H9 (cell line): ENCODE measurements at regions not wholly inside any gene's neighbourhood (a gene's known extent, or its start where the extent isn't known, plus 50 kb on each side); places are given as distances from the start of the nearest gene placed in this dataset.

Source experiments
- DNase-seq: peaks from one replicate; pipeline ENCODE4 v3.0.0-alpha.2; 2017
- H2AFZ ChIP-seq: one replicate; pipeline ENCODE4 v1.6.1; 2013; ENCODE audit warnings: mild to moderate bottlenecking, low read length, control low read depth, moderate library complexity
- H2AK5ac ChIP-seq: 2 replicates; pipeline ENCODE4 v1.6.1; 2013; ENCODE audit warnings: low read length, control low read depth, mixed read lengths; ENCODE audit not compliant: insufficient read length
- H2BK120ac ChIP-seq: one replicate; pipeline ENCODE4 v1.6.1; 2013; ENCODE audit warnings: low read depth, mild to moderate bottlenecking, low read length, control low read depth, inconsistent platforms; ENCODE audit not compliant: poor library complexity, severe bottlenecking
- H2BK12ac ChIP-seq: 2 replicates; pipeline ENCODE4 v1.6.1; 2013; ENCODE audit warnings: low read length, control low read depth, mixed read lengths, low read depth; ENCODE audit not compliant: insufficient read length
- H2BK15ac ChIP-seq: 2 replicates; pipeline ENCODE4 v1.6.1; 2013; ENCODE audit warnings: low read depth, low read length, control low read depth
- H2BK20ac ChIP-seq: one replicate; pipeline ENCODE4 v1.6.1; 2013; ENCODE audit warnings: low read depth, mild to moderate bottlenecking, low read length, control low read depth, inconsistent platforms; ENCODE audit not compliant: poor library complexity, severe bottlenecking
- H2BK5ac ChIP-seq: 2 replicates; pipeline ENCODE4 v1.6.1; 2013; ENCODE audit warnings: low read length, control low read depth, mixed read lengths; ENCODE audit not compliant: insufficient read length
- H3K14ac ChIP-seq: 2 replicates; pipeline ENCODE4 v1.6.1; 2013; ENCODE audit warnings: low read length, control low read depth; ENCODE audit not compliant: insufficient read depth
- H3K18ac ChIP-seq: 2 replicates; pipeline ENCODE4 v1.6.1; 2013; ENCODE audit warnings: low read depth, mild to moderate bottlenecking, mixed read lengths, low read length, control low read depth; ENCODE audit not compliant: insufficient read length
- H3K23ac ChIP-seq: 2 replicates; pipeline ENCODE4 v1.6.1; 2013; ENCODE audit warnings: low read length, control low read depth, mixed read lengths, low read depth; ENCODE audit not compliant: insufficient read length
- H3K23me2 ChIP-seq: 2 replicates; pipeline ENCODE4 v1.6.1; 2013; ENCODE audit warnings: low read depth, mild to moderate bottlenecking, mixed read lengths, low read length, control low read depth; ENCODE audit not compliant: insufficient read length, poor library complexity, severe bottlenecking
- H3K27ac ChIP-seq: 2 replicates; pipeline ENCODE4 v1.5.1; 2013; ENCODE audit warnings: low read length, control low read depth, mixed read lengths, low read depth; ENCODE audit not compliant: insufficient read length
- H3K27me3 ChIP-seq: 2 replicates; pipeline ENCODE4 v1.6.1; 2013; ENCODE audit warnings: low read length, control low read depth, inconsistent platforms; ENCODE audit not compliant: insufficient read depth
- H3K4ac ChIP-seq: 2 replicates; pipeline ENCODE4 v1.6.1; 2013; ENCODE audit warnings: low read depth, mild to moderate bottlenecking, control low read depth, inconsistent platforms, low read length, moderate library complexity
- H3K4me1 ChIP-seq: 2 replicates; pipeline ENCODE4 v1.6.1; 2013; ENCODE audit warnings: low read length, control low read depth, inconsistent platforms; ENCODE audit not compliant: insufficient read depth
- H3K4me2 ChIP-seq: 2 replicates; pipeline ENCODE4 v1.6.1; 2013; ENCODE audit warnings: low read length, control low read depth, mixed read lengths; ENCODE audit not compliant: insufficient read length, insufficient read depth
- H3K56ac ChIP-seq: 2 replicates; pipeline ENCODE4 v1.6.1; 2013; ENCODE audit warnings: low read depth, mild to moderate bottlenecking, mixed read lengths, low read length, control low read depth; ENCODE audit not compliant: insufficient read length
- H3K79me1 ChIP-seq: 2 replicates; pipeline ENCODE4 v1.6.1; 2013; ENCODE audit warnings: low read depth, mild to moderate bottlenecking, moderate library complexity, low read length, control low read depth, inconsistent platforms; ENCODE audit not compliant: insufficient read depth, poor library complexity, severe bottlenecking
- H3K79me2 ChIP-seq: 2 replicates; pipeline ENCODE4 v1.6.1; 2013; ENCODE audit warnings: low read length, control low read depth, inconsistent platforms; ENCODE audit not compliant: insufficient read depth
- H3K9ac ChIP-seq: 2 replicates; pipeline ENCODE4 v1.6.1; 2013; ENCODE audit warnings: low read length, control low read depth, mixed read lengths; ENCODE audit not compliant: insufficient read length; ENCODE audit errors: extremely low read depth
- H3K9me3 ChIP-seq: one replicate; pipeline ENCODE4 v1.6.1; 2013; ENCODE audit warnings: low read depth, low read length, inconsistent platforms; ENCODE audit not compliant: control insufficient read depth
- H3T11ph ChIP-seq: one replicate; pipeline ENCODE4 v1.6.1; 2013; ENCODE audit warnings: mild to moderate bottlenecking, low read length, control low read depth, inconsistent platforms
- H4K20me1 ChIP-seq: one replicate; pipeline ENCODE4 v1.6.1; 2013; ENCODE audit not compliant: control insufficient read depth, insufficient read length, insufficient read depth
- H4K5ac ChIP-seq: 2 replicates; pipeline ENCODE4 v1.6.1; 2013; ENCODE audit warnings: low read depth, mild to moderate bottlenecking, mixed read lengths, low read length, control low read depth; ENCODE audit not compliant: insufficient read length
- H4K8ac ChIP-seq: replicated peaks from 2 replicates; pipeline ENCODE4 v1.6.1; 2013; ENCODE audit warnings: low read length, control low read depth, mixed read lengths, low read depth; ENCODE audit not compliant: insufficient read length
- H4K91ac ChIP-seq: 2 replicates; pipeline ENCODE4 v1.6.1; 2013; ENCODE audit warnings: low read depth, mild to moderate bottlenecking, moderate library complexity, mixed read lengths, low read length, control low read depth; ENCODE audit not compliant: insufficient read length
- H3K27ac Mint-ChIP-seq, 3 experiments: 2 replicates in 2 of 3; 3 replicates in 1 of 3; pipeline ENCODE4 v1.8.0; 2020 to 2021; ENCODE audit warnings: mixed read lengths in 3 of 3, mild to moderate bottlenecking in 1 of 3, moderate library complexity in 1 of 3
- H3K27me3 Mint-ChIP-seq: 2 replicates; pipeline ENCODE4 v1.8.0; 2021; ENCODE audit warnings: low read depth, mild to moderate bottlenecking, moderate library complexity, mixed read lengths
- H3K36me3 Mint-ChIP-seq, 3 experiments: 2 replicates in 2 of 3; 3 replicates in 1 of 3; pipeline ENCODE4 v1.8.0; 2020 to 2021; ENCODE audit warnings: low read depth in 3 of 3, mixed read lengths in 3 of 3; ENCODE audit not compliant: insufficient read depth in 1 of 3
- H3K4me1 Mint-ChIP-seq, 2 experiments: 2 replicates each; pipeline ENCODE4 v1.8.0; 2020; ENCODE audit warnings: mixed read lengths in 2 of 2
- H3K4me3 Mint-ChIP-seq, 2 experiments: 2 replicates in 1 of 2; 3 replicates in 1 of 2; pipeline ENCODE4 v1.8.0; 2020 to 2021; ENCODE audit warnings: mild to moderate bottlenecking in 2 of 2, mixed read lengths in 2 of 2, moderate library complexity in 1 of 2
- H3K9me3 Mint-ChIP-seq, 2 experiments: 2 replicates in 1 of 2; 3 replicates in 1 of 2; pipeline ENCODE4 v1.8.0; 2020; ENCODE audit warnings: mild to moderate bottlenecking in 2 of 2, mixed read lengths in 2 of 2, moderate library complexity in 1 of 2
- WGBS: extraction: QIAGEN DNeasy Blood & Tissue Kit; methylation state at CpG from one replicate; pipeline ENCODE4 v1.1.7; 2013; ENCODE audit warnings: missing lambda C conversion rate, low lambda C conversion rate, mixed read lengths; ENCODE audit not compliant: insufficient read length; ENCODE audit errors: extremely low coverage; 5-methylcytosine and 5-hydroxymethylcytosine counted together
- TF ChIP-seq, protein P1 (sequence below): fragments of 200-600 bp; sonication (generic); conservative IDR thresholded peaks from 3 replicates; pipeline ENCODE4 v1.8.0; 2021; ENCODE audit warnings: antibody characterized with exemption, mild to moderate bottlenecking

DNA sequence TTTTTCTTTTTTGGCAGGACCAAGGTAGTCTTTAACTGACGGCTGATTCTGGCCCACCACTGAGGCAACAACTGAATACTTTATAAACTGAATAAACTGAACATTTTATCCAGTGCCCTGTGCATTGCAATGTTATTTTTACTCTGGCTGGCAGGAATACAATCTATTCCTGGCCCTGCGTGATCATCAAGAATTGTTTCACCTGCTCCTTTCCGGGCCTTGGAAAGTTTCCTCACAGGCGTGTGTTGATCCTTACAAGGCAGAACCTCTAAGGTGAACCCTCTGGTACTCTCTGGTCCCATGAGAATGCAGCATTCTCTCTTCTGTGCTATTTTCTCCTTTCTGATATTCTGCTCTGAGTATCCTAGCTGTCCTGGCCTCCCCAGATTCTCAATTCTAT is 113.7 kb upstream of the KLHL29 start:
- H4K8ac ChIP-seq: no peak overlapping the region
- H3K79me1 ChIP-seq: no peaks in the 10 kb centered on the region
- no peak overlapping the region for H3K18ac ChIP-seq
- H3K4me1 Mint-ChIP-seq: no peaks in the 10 kb centered on the region
- no peak overlapping the region for H3K4me3 Mint-ChIP-seq
- no peaks in the 10 kb centered on the region for H3K36me3 Mint-ChIP-seq
- H3K9me3 Mint-ChIP-seq: no peaks in the 10 kb centered on the region
- no peak overlapping the region for H4K5ac ChIP-seq
- no peak overlapping the region for H2AK5ac ChIP-seq
- no peaks in the 10 kb centered on the region for H3K79me2 ChIP-seq
- DNase-seq: no peak
- H3K23me2 ChIP-seq: no peaks in the 10 kb centered on the region
- H3K4ac ChIP-seq: no peak overlapping the region
- no peak overlapping the region for H3K56ac ChIP-seq
- no CpG with 5 or more reads among the region's 4 CpGs for WGBS
- no peak overlapping the region for H3K9ac ChIP-seq
- no peak overlapping the region for H2BK20ac ChIP-seq
- no peak overlapping the region for H3K14ac ChIP-seq
- no peaks in the 10 kb centered on the region for H3K9me3 ChIP-seq
- no peaks in the 10 kb centered on the region for H4K20me1 ChIP-seq
- H3T11ph ChIP-seq: no peak overlapping the region
- TF ChIP-seq, protein P1, sequence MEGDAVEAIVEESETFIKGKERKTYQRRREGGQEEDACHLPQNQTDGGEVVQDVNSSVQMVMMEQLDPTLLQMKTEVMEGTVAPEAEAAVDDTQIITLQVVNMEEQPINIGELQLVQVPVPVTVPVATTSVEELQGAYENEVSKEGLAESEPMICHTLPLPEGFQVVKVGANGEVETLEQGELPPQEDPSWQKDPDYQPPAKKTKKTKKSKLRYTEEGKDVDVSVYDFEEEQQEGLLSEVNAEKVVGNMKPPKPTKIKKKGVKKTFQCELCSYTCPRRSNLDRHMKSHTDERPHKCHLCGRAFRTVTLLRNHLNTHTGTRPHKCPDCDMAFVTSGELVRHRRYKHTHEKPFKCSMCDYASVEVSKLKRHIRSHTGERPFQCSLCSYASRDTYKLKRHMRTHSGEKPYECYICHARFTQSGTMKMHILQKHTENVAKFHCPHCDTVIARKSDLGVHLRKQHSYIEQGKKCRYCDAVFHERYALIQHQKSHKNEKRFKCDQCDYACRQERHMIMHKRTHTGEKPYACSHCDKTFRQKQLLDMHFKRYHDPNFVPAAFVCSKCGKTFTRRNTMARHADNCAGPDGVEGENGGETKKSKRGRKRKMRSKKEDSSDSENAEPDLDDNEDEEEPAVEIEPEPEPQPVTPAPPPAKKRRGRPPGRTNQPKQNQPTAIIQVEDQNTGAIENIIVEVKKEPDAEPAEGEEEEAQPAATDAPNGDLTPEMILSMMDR: no peak
- H2BK15ac ChIP-seq: no peak overlapping the region
- no peak overlapping the region for H2BK120ac ChIP-seq
- no peaks in the 10 kb centered on the region for H3K4me1 ChIP-seq
- no peak overlapping the region for H3K27ac Mint-ChIP-seq
- no peak overlapping the region for H2BK5ac ChIP-seq
- H4K91ac ChIP-seq: no peak overlapping the region
- no peak overlapping the region for H3K27ac ChIP-seq
- H3K23ac ChIP-seq: no peak overlapping the region
- H2BK12ac ChIP-seq: no peak overlapping the region
- H3K27me3 ChIP-seq: no peaks in the 10 kb centered on the region
- no peaks in the 10 kb centered on the region; the same call in 1 of the 2 replicates for H3K27me3 Mint-ChIP-seq
- no peak overlapping the region for H2AFZ ChIP-seq
- H3K4me2 ChIP-seq: no peak overlapping the region
